Activated naive CD8-positive, alpha-beta T cell treated with anti-CD3 and anti-CD28 coated beads, Interleukin-2, amount 10 ng/mL, durations not matched to agents 7 days and 5 days (primary cell): ENCODE measurements at regions not wholly inside any gene's neighbourhood (a gene's known extent, or its start where the extent isn't known, plus 50 kb on each side); places are given as distances from the start of the nearest gene placed in this dataset.

Source experiments
- ATAC-seq: fragments of 150-1000 bp; cut with Tn5 transposase; one replicate; pipeline ENCODE4 v1.10.0; 2021; ENCODE audit warnings: low read depth, moderate library complexity
- POLR2A ChIA-PET: fragments of 350-600 bp; sonication (Branson Sonifier 250); formaldehyde crosslinking; loops from one replicate; lab custom pipeline; 2021; ENCODE audit warnings: antibody characterized with exemption; lab: Charles Lee
- DNase-seq: peaks from one replicate; pipeline ENCODE4 v3.0.0; 2021
- H3K27ac Mint-ChIP-seq: one replicate; pipeline ENCODE4 v1.8.0; 2022; ENCODE audit warnings: mild to moderate bottlenecking, mixed read lengths
- H3K27me3 Mint-ChIP-seq: one replicate; pipeline ENCODE4 v1.8.0; 2022; ENCODE audit warnings: mild to moderate bottlenecking, moderate library complexity, mixed read lengths
- H3K36me3 Mint-ChIP-seq: one replicate; pipeline ENCODE4 v1.8.0; 2021; ENCODE audit warnings: mild to moderate bottlenecking, mixed read lengths
- H3K4me1 Mint-ChIP-seq: one replicate; pipeline ENCODE4 v1.8.0; 2021; ENCODE audit warnings: mixed read lengths
- H3K4me3 Mint-ChIP-seq: one replicate; pipeline ENCODE4 v1.8.0; 2022; ENCODE audit warnings: mild to moderate bottlenecking, moderate library complexity, mixed read lengths
- H3K9me3 Mint-ChIP-seq: one replicate; pipeline ENCODE4 v1.8.0; 2021; ENCODE audit warnings: mixed read lengths

DNA sequence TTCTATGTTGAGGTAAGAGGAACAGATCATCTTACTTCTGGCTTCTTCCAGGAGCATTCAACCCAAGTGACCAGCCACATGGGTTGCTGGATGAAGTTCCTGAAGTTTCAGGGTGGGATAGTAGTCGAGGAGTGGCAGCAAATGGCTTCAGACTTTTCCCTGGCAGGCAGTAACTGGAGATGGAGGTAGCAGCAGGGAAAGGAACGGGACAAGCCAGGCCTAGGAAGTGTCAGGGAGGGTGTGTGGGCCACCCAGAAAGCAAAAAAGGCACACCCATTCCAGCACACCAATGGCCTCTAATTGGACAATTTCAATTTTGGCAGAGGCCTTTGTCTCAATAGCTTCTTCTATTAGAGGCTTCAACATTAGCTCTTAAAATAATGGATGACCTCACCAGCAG lies 498.6 kb upstream of the ATP11B start:
- no peak for ATAC-seq
- no peak for DNase-seq
- no peaks in the 10 kb centered on the region for H3K9me3 Mint-ChIP-seq
- H3K4me1 Mint-ChIP-seq: no peaks in the 10 kb centered on the region
- H3K36me3 Mint-ChIP-seq: no peaks in the 10 kb centered on the region
- POLR2A ChIA-PET: no interaction called here
- no peaks in the 10 kb centered on the region for H3K27me3 Mint-ChIP-seq
- H3K4me3 Mint-ChIP-seq: no peak overlapping the region
- no peak overlapping the region for H3K27ac Mint-ChIP-seq

DNA sequence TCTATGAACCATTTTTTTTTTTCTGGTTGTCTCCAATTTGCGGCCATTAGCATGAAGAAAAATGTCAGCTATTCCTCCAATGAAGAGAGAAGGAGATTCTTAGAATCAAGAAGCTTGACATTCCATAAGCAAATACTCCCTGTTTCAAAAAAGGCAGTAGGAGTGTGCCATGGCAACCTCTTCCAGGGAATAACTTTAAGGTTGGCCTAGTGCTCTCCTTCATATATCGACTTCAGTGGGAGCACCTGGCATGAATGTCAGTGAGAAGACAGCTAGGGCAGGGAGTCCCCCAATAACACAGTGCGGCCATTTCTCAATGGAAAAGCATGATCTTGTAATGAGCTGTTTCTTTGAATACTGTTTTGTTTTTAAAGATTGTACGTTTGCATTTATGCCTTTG lies 493.0 kb upstream of the ATP11B start:
- POLR2A ChIA-PET: no interaction called here
- Mint-ChIP-seq H3K27ac (no peak overlapping the region), H3K36me3 (no peaks in the 10 kb centered on the region)

DNA sequence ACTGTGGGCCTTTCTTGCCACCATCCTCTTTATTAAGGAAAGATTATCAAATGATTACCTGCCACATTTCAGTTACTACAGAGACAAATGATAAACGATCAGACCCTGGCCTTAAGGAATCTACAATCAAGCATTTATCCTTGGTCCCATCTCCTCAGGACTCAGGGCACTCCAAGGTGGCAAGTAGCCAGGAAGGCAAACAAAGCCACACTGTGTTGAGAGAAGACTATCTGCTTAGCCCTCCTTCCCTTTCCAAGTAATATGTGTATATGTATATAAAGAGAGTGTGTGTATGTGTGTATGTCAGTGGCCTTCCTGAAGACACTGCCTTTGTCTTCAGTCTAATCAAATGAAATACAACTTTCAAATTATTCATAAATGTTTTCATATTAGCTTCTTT lies 490.1 kb upstream of the ATP11B start:
- no peak for ATAC-seq
- no peak overlapping the region for H3K4me3 Mint-ChIP-seq
- H3K9me3 Mint-ChIP-seq: no peaks in the 10 kb centered on the region
- H3K4me1 Mint-ChIP-seq: no peaks in the 10 kb centered on the region
- POLR2A ChIA-PET: no interaction called here
- H3K36me3 Mint-ChIP-seq: no peaks in the 10 kb centered on the region
- H3K27me3 Mint-ChIP-seq: no peaks in the 10 kb centered on the region
- no peak overlapping the region for H3K27ac Mint-ChIP-seq
- DNase-seq: no peak

More for the DNA sequence above, 493.0 kb upstream of the ATP11B start:
- Mint-ChIP-seq H3K4me3 (no peak overlapping the region), H3K4me1 (no peaks in the 10 kb centered on the region), H3K9me3 (no peaks in the 10 kb centered on the region), H3K27me3 (no peaks in the 10 kb centered on the region)
- ATAC-seq: no peak
- no peak for DNase-seq

DNA sequence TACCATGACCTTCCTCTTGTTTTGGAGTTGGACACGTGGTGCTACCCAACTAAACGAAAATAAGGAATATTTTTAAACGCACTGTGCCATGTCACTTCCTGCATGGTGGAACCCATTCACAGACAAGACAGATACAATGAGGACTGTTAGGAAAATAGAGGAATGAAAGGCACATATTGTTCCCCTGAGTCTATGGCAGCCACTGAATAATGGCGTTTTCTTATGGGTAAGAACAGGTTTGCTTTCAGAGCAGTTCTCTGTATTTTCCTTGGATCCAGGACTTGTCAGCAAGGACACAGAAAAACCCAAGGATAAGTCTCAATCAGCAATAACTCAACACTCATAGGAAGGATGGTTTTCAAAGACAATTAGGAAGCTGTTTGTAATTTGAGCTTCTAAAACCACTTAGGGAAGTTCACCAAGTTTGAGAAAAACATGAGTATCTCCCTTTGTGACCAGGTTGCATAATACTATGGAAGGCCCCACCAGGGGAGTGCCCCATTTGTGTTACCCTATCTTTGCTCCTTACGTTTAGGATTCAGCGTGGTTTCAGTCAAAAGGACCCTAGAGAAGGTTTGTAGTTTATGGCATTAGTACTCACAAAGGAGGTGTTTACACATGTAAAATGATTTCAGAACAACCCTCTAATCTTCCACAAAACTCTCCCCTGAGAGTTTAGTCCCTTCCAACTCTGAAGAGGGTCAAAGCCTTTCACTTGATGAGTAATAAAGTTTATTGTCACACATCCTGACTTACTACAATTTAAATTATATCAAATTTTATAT lies 487.2 kb upstream of the ATP11B start:
- POLR2A ChIA-PET: no interaction called here
- Mint-ChIP-seq H3K36me3 (no peaks in the 10 kb centered on the region), H3K27ac (no peak overlapping the region), H3K4me1 (no peaks in the 10 kb centered on the region), H3K27me3 (no peaks in the 10 kb centered on the region), H3K9me3 (no peaks in the 10 kb centered on the region), H3K4me3 (no peak overlapping the region)
- no peak for ATAC-seq
- no peak for DNase-seq

DNA sequence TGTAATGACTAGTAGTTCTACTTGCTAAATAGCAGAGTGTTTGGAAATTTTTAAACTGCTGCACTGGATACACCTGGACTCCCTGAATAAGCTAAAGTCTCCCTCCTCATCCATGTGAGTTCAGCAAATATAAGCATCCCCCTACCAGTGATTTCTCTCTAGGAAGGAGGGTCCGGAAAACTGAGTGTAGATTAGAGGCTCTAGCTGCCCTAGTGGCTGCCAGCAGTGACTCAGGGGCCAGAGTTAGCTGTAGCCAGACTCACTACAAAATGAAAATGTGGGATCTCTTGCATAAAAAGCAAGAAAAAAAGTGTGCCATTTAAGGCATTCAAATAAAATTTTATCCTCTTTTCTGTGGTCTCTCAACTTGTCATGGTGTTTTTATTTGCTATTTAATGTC lies 485.0 kb upstream of the ATP11B start:
- POLR2A ChIA-PET: no interaction called here
- Mint-ChIP-seq H3K36me3 (no peaks in the 10 kb centered on the region), H3K9me3 (no peaks in the 10 kb centered on the region), H3K4me1 (no peaks in the 10 kb centered on the region), H3K27ac (no peak overlapping the region), H3K27me3 (no peaks in the 10 kb centered on the region), H3K4me3 (no peak overlapping the region)
- no peak for DNase-seq
- ATAC-seq: no peak

DNA sequence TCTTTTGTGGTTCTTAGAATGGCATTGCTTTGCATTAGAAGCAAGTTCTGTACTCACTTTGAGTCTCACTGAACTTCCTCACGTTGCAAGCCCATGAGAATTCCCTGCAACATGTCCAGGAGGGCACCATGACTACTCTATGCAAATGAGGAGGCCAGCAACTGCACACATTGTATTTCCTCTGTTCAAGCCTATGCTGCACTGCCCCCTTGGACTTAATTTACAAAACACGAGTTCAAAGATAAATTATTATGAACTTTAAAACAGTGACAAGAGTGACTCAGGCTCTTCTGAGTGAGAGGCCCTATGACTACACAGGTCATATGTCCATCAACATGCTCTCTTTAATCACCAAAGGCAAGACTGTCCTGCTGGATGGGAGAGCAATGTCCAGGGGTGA lies 484.2 kb upstream of the ATP11B start:
- POLR2A ChIA-PET: no interaction called here
- no peaks in the 10 kb centered on the region for H3K9me3 Mint-ChIP-seq
- H3K27me3 Mint-ChIP-seq: no peaks in the 10 kb centered on the region
- DNase-seq (no peak), ATAC-seq (no peak)
- H3K36me3 Mint-ChIP-seq: no peaks in the 10 kb centered on the region
- no peaks in the 10 kb centered on the region for H3K4me1 Mint-ChIP-seq
- no peak overlapping the region for H3K27ac Mint-ChIP-seq
- no peak overlapping the region for H3K4me3 Mint-ChIP-seq

DNA sequence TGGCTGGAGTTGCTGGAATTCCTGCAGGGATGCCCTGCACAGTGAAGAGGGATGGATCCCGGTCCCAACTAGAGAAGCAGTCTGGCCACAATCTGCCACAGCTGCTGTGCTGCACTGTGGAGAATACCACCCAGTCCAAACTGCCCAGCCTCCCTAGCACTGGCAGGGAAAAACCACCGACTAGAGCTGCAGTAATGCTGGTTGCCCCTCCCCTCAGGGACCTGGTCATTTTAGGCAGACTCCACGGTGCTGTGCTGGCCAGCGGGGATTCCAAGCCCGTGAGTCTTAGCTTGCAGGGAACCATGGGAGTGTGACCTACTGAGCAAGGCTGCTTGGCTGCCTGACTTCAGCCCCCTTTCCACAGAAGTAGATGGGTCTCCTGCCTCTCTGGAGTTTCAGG lies 478.0 kb upstream of the ATP11B start:
- ATAC-seq (no peak), DNase-seq (no peak)
- no peak overlapping the region for H3K4me3 Mint-ChIP-seq
- H3K4me1 Mint-ChIP-seq: no peaks in the 10 kb centered on the region
- POLR2A ChIA-PET: no interaction called here
- H3K27ac Mint-ChIP-seq: no peak overlapping the region
- H3K9me3 Mint-ChIP-seq: peaks cover 7% of the 10 kb centered on the region
- H3K27me3 Mint-ChIP-seq: no peaks in the 10 kb centered on the region
- no peaks in the 10 kb centered on the region for H3K36me3 Mint-ChIP-seq

DNA sequence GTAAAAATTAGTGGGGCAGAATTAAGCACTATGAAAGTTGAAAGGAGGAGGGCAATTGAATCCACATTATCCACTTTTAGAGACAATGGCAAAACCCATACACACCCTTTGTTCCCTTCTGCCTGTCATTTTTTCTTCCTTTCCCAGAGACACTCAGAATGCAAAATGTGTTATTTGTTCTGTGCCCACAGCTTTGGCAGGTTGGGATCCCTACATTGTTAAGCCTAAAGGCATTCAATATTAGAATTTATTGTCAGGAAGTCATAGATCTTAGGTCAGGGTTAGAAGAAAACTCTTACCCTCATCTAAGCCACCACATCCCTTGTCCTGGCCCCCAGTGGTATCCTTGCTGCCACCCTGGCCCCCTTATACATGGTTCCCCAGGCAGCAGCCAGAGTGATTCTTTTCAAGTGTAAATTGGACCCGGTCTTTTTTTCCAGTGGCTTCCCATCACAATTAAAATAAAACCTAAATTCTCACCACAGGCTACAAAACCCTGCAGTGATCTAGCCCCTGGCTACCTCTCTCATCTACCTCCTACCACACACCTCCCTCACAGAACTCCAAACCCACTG lies 470.1 kb upstream of the ATP11B start:
- H3K4me3 Mint-ChIP-seq: no peak overlapping the region
- no peak for DNase-seq
- H3K9me3 Mint-ChIP-seq: peaks cover 6% of the 10 kb centered on the region
- no peak overlapping the region for H3K27ac Mint-ChIP-seq
- no peaks in the 10 kb centered on the region for H3K36me3 Mint-ChIP-seq
- no peak for ATAC-seq
- no peaks in the 10 kb centered on the region for H3K4me1 Mint-ChIP-seq
- no peaks in the 10 kb centered on the region for H3K27me3 Mint-ChIP-seq
- POLR2A ChIA-PET: no interaction called here

DNA sequence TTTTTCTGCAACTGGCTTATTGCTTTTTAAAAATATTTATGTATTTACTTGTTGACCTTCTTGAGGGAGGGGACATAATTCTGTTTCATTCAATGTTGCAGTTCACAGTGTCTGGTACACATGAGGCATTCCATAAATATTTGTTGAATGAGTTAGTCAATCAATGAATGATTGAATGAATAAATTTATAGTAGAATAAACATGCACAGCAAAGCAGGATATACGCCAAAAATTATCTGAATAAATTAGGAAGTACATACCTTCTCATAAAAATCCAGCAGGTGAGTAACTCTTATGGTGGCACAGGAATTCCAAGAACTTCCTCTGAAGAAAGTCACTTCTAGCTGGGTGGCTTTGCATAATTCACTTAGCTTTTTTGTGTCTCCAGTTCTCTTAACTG lies 469.4 kb upstream of the ATP11B start:
- peaks cover 6% of the 10 kb centered on the region for H3K9me3 Mint-ChIP-seq
- H3K27ac Mint-ChIP-seq: no peak overlapping the region
- no peaks in the 10 kb centered on the region for H3K27me3 Mint-ChIP-seq
- POLR2A ChIA-PET: no interaction called here
- H3K4me1 Mint-ChIP-seq: no peaks in the 10 kb centered on the region
- ATAC-seq (no peak), DNase-seq (no peak)
- H3K36me3 Mint-ChIP-seq: no peaks in the 10 kb centered on the region
- H3K4me3 Mint-ChIP-seq: no peak overlapping the region

DNA sequence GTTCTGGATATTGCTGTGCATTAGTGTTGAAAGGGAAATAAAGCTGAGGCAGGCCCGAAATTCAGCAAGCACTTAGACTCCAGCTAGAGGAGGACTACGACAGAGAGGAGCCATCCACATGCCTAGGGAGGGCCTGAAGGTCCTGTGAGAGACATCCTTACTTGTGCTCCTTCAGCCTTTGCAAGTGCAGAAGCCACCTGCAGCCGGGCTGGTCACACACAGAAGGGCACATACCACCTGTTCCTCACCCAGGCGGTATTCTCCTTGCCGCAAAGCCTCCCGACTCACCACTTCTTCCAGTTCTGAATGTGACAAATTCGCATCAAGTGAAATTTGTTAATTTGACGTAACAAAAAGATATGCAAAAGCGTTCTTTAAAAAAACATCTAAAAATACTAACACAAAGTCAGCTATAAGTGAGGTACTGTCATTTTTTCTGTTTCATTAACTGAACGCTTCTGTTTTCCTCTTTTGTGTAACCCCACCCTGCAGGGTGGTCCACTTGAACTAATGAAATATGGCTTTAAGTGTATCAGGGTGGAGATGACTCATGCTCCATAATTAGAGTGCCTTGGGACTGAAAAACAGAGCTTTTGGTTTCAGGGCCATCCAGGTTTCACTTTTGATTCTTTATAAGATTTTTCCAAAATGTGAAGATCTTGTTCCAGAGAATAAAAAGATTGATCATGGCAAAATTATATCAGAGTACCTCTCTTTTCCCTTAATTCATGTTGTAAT lies 467.9 kb upstream of the ATP11B start:
- H3K27ac Mint-ChIP-seq: no peak overlapping the region
- H3K9me3 Mint-ChIP-seq: peaks cover 1% of the 10 kb centered on the region
- no peak for DNase-seq
- no peaks in the 10 kb centered on the region for H3K4me1 Mint-ChIP-seq
- POLR2A ChIA-PET: no interaction called here
- no peaks in the 10 kb centered on the region for H3K36me3 Mint-ChIP-seq
- H3K27me3 Mint-ChIP-seq: no peaks in the 10 kb centered on the region
- H3K4me3 Mint-ChIP-seq: no peak overlapping the region
- ATAC-seq: no peak

DNA sequence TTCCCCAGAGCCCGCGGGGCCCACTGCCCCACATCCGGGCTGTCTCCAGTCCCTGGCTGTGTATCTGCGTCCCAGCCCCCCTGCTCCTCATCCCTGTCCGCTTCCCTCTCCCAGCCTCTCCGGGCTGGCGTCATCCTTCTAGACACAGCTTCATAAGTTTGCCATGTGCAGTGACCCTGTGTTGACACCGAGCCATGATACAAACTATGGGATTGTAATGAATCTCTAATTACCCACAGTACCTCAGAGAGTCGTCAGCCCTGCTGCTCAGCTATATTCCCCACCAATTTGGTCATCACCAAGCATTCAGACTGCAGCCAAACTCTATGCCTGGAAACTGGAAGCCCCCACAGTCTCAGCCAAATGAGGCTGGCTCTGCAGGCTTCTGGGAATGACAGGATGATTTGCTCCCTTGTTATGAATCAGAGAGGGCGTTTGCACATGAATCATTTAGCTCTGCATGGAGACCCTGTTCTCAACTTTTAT lies 466.1 kb upstream of the ATP11B start:
- DNase-seq (no peak), ATAC-seq (no peak)
- H3K4me1 Mint-ChIP-seq: no peaks in the 10 kb centered on the region
- no peak overlapping the region for H3K27ac Mint-ChIP-seq
- no peaks in the 10 kb centered on the region for H3K27me3 Mint-ChIP-seq
- no peaks in the 10 kb centered on the region for H3K36me3 Mint-ChIP-seq
- H3K9me3 Mint-ChIP-seq: no peaks in the 10 kb centered on the region
- H3K4me3 Mint-ChIP-seq: no peak overlapping the region
- POLR2A ChIA-PET: no interaction called here

DNA sequence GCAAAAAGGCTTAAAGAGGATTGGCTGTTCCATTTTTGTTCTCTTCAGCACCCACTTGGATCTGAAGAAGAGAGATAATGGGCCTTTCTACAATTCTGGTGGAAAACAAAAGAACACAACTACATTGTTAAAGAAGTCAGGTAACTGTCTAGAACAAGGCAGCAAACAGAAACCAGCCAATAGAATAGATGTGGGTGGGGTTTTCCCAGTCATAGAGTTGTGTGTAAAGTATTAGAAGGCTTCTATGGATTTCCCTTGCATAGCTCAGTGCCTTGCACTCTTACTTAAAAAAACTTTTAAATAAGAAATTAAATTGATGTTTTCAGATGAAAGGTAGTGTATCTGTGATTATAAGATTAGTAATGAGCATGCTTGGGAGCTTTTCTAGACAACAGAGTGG lies 462.7 kb upstream of the ATP11B start:
- no peak overlapping the region for H3K27ac Mint-ChIP-seq
- no peaks in the 10 kb centered on the region for H3K9me3 Mint-ChIP-seq
- DNase-seq: no peak
- no peak overlapping the region for H3K4me3 Mint-ChIP-seq
- no peaks in the 10 kb centered on the region for H3K4me1 Mint-ChIP-seq
- H3K36me3 Mint-ChIP-seq: no peaks in the 10 kb centered on the region
- no peaks in the 10 kb centered on the region for H3K27me3 Mint-ChIP-seq
- no peak for ATAC-seq
- POLR2A ChIA-PET: no interaction called here

DNA sequence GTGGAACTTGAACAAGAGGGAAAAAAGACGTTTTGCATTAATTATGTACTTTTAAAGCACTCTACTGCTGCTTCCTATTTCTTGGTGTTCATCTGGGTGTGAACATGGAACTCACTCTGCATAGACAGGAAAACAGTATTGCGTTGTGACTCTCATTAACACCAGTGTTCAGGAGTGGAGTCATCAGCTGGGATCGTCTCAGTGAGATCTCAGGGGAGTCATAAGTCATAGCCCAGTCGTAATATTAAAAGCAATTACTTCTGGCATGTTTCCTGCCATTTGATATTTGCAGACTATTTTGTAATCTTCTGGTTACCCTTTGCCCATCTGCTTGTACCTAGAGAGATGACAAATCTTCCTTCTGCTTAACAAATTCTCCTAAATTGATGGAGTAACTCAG lies 462.0 kb upstream of the ATP11B start:
- Mint-ChIP-seq H3K27me3 (no peaks in the 10 kb centered on the region), H3K36me3 (no peaks in the 10 kb centered on the region), H3K27ac (no peak overlapping the region), H3K4me3 (no peak overlapping the region), H3K9me3 (no peaks in the 10 kb centered on the region), H3K4me1 (no peaks in the 10 kb centered on the region)
- POLR2A ChIA-PET: no interaction called here
- no peak for ATAC-seq
- no peak for DNase-seq

DNA sequence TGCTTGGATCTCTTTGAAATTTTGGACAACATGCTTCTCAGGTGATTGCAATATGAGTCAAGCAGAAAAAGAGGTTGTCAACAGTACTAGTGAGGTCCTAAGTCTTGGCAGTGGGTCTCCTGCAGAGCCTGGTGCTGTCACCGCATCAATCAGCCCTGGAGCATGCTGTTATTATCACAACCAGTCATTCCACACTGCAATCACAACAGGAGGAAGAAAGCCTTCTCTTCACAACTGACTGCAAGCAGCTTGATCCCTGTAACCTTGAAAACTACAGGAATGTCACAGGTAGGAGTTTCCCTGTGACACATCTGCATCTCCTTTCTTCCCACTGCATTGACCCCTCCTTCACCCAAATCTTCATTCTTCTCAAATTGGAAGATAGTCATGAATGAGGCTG lies 451.1 kb upstream of the ATP11B start:
- no peaks in the 10 kb centered on the region for H3K9me3 Mint-ChIP-seq
- ATAC-seq: no peak
- no peak for DNase-seq
- H3K27me3 Mint-ChIP-seq: no peaks in the 10 kb centered on the region
- no peaks in the 10 kb centered on the region for H3K36me3 Mint-ChIP-seq
- POLR2A ChIA-PET: no interaction called here
- H3K27ac Mint-ChIP-seq: no peak overlapping the region
- no peaks in the 10 kb centered on the region for H3K4me1 Mint-ChIP-seq
- no peak overlapping the region for H3K4me3 Mint-ChIP-seq
